Choroid plexus epithelial cell (primary cell): ENCODE measurements at regions not wholly inside any gene's neighbourhood (a gene's known extent, or its start where the extent isn't known, plus 50 kb on each side); places are given as distances from the start of the nearest gene placed in this dataset.

ENCODE experiments used
- DNase-seq: peaks from one replicate; pipeline ENCODE4 v3.0.0-alpha.2; 2010; ENCODE audit warnings: low read depth
- H3K4me3 ChIP-seq: 2 replicates; pipeline ENCODE4 v1.5.1; 2011; ENCODE audit warnings: low read depth, mild to moderate bottlenecking, control low read depth, low read length, moderate library complexity
- CTCF ChIP-seq: conservative IDR thresholded peaks from 2 replicates; pipeline ENCODE4 v1.5.1; 2011; ENCODE audit warnings: low read depth, mild to moderate bottlenecking, control low read depth, inconsistent platforms, low read length, moderate library complexity

- H3K4me3 ChIP-seq, result no peak overlapping the region
- no peak for DNase-seq
- no peak for TF ChIP-seq CTCF
These were observed 145.8 kb downstream of the PALM2AKAP2 start for GRCh38 chr9:109925799-109926198.

GRCh38 chr9:109926421-109926869 is 146.4 kb downstream of the PALM2AKAP2 start:
- TF ChIP-seq CTCF, result no peak
- no peak for DNase-seq
- no peak overlapping the region for H3K4me3 ChIP-seq

GRCh38 chr9:109931623-109932022 is 151.6 kb downstream of the PALM2AKAP2 start:
- no peak overlapping the region for H3K4me3 ChIP-seq
- no peak for TF ChIP-seq CTCF
- DNase-seq, result no peak

- no peak for DNase-seq
- H3K4me3 ChIP-seq, result no peak overlapping the region
- no peak for TF ChIP-seq CTCF
These were observed 154.3 kb downstream of the PALM2AKAP2 start for GRCh38 chr9:109934136-109934856.

- peak; percentile 86 for DNase-seq
- TF ChIP-seq CTCF, result no peak
- H3K4me3 ChIP-seq, result no peak overlapping the region
These were observed 154.8 kb downstream of the PALM2AKAP2 start for GRCh38 chr9:109934857-109935215.

GRCh38 chr9:109935406-109936087 is 155.5 kb downstream of the PALM2AKAP2 start:
- no peak for TF ChIP-seq CTCF
- DNase-seq, result no peak

More at GRCh38 chr9:109935406-109936087, 155.5 kb downstream of the PALM2AKAP2 start:
- H3K4me3 ChIP-seq, result no peak overlapping the region
